Naive thymus-derived CD4-positive, alpha-beta T cell (primary cell): ENCODE measurements at regions not wholly inside any gene's neighbourhood (a gene's known extent, or its start where the extent isn't known, plus 50 kb on each side); places are given as distances from the start of the nearest gene placed in this dataset.

Experiments used
- ATAC-seq: fragments of 150-1000 bp; cut with Tn5 transposase; 2 replicates; pipeline ENCODE4 v1.10.0; 2021; ENCODE audit warnings: mild to moderate bottlenecking, moderate library complexity
- CTCF ChIA-PET: fragments of 350-600 bp; sonication (Branson Sonifier 250); formaldehyde crosslinking; loops from one replicate; lab custom pipeline; 2021; ENCODE audit warnings: antibody characterized with exemption; lab: Charles Lee
- POLR2A ChIA-PET: fragments of 350-600 bp; sonication (Branson Sonifier 250); formaldehyde crosslinking; loops from one replicate; lab custom pipeline; 2021; ENCODE audit warnings: antibody characterized with exemption, inconsistent platforms; lab: Charles Lee
- DNase-seq, 9 donors: peaks; one replicate each; pipeline versions ENCODE4 v3.0.0 to v3.0.0-alpha.2; 2020 to 2022; ENCODE audit warnings: mixed read lengths in 1 of 9
- H3K27ac ChIP-seq: one replicate; pipeline ENCODE4 v1.7.0; 2013; ENCODE audit warnings: mild to moderate bottlenecking, low read depth, low read length, moderate library complexity
- H3K27me3 ChIP-seq, 2 donors: one replicate each; pipeline ENCODE4 v1.7.0; 2013; ENCODE audit warnings: low read length in 2 of 2, mild to moderate bottlenecking in 2 of 2, moderate library complexity in 2 of 2; ENCODE audit not compliant: control insufficient read depth in 2 of 2, insufficient read depth in 2 of 2
- H3K36me3 ChIP-seq, 3 experiments: 1 replicate in 2 of 3; 2 replicates in 1 of 3; pipeline ENCODE4 v1.7.0; 2013; ENCODE audit warnings: low read length in 3 of 3, mild to moderate bottlenecking in 3 of 3, moderate library complexity in 1 of 3; ENCODE audit not compliant: insufficient read depth in 3 of 3, control insufficient read depth in 2 of 3
- H3K4me1 ChIP-seq, 2 donors: one replicate each; pipeline ENCODE4 v1.7.0; 2013; ENCODE audit warnings: low read length in 2 of 2, mild to moderate bottlenecking in 2 of 2, moderate library complexity in 1 of 2; ENCODE audit not compliant: control insufficient read depth in 2 of 2, insufficient read depth in 2 of 2
- H3K4me3 ChIP-seq: 2 replicates; pipeline ENCODE4 v1.7.0; 2013; ENCODE audit warnings: mild to moderate bottlenecking, low read length
- H3K9me3 ChIP-seq, 3 experiments: 1 replicate in 2 of 3; 2 replicates in 1 of 3; pipeline ENCODE4 v1.7.0; 2013; ENCODE audit warnings: low read length in 3 of 3; ENCODE audit not compliant: control insufficient read depth in 2 of 3
- H3K27ac Mint-ChIP-seq, 9 donors: one replicate each; pipeline ENCODE4 v1.8.0; 2020 to 2022; ENCODE audit warnings: mixed read lengths in 9 of 9, mild to moderate bottlenecking in 8 of 9, moderate library complexity in 5 of 9, inconsistent platforms in 2 of 9
- H3K27me3 Mint-ChIP-seq, 5 donors: one replicate each; pipeline ENCODE4 v1.8.0; 2021 to 2022; ENCODE audit warnings: mixed read lengths in 5 of 5, mild to moderate bottlenecking in 1 of 5
- H3K36me3 Mint-ChIP-seq, 5 donors: one replicate each; pipeline ENCODE4 v1.8.0; 2020 to 2022; ENCODE audit warnings: mixed read lengths in 5 of 5, mild to moderate bottlenecking in 3 of 5, inconsistent platforms in 1 of 5
- H3K4me1 Mint-ChIP-seq, 7 donors: one replicate each; pipeline ENCODE4 v1.8.0; 2020 to 2022; ENCODE audit warnings: mixed read lengths in 7 of 7, mild to moderate bottlenecking in 3 of 7, inconsistent platforms in 1 of 7
- H3K4me3 Mint-ChIP-seq, 10 donors: one replicate each; pipeline ENCODE4 v1.8.0; 2020 to 2022; ENCODE audit warnings: mild to moderate bottlenecking in 10 of 10, mixed read lengths in 10 of 10, moderate library complexity in 6 of 10, inconsistent platforms in 2 of 10
- H3K9me3 Mint-ChIP-seq, 11 donors: one replicate each; pipeline ENCODE4 v1.8.0; 2020 to 2022; ENCODE audit warnings: mixed read lengths in 11 of 11, mild to moderate bottlenecking in 4 of 11, inconsistent platforms in 1 of 11, moderate library complexity in 1 of 11
- intact Hi-C, 2 donors: fragments of 100-400 bp; cut with micrococcal nuclease; formaldehyde crosslinking; loops; one replicate each; pipeline ENCODE4 v1.15.1; 2023

DNA sequence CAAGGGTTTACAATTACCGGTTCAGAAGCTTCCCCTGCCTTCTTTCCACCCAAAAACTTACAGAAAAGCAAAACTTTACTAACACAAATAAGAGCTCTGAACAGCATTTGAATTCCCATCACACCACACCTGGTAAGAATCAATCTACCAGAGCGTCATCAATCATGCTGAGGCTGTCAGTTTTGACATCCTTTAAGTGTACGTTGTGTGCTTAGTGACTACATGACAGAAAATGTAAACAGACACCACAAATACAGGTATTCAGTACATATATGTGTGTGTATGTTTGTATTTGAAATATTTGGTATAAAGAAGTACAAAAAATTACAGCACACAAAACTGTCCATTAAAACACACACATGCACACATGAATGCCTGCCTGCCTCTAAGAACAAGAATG, 523.5 kb downstream of the TMEM182 start:
- no peaks in the 10 kb centered on the region for H3K36me3 ChIP-seq
- intact Hi-C loops, result no loop called here
- Mint-ChIP-seq H3K27me3 (no peaks in the 10 kb centered on the region), H3K4me1 (no peaks in the 10 kb centered on the region), H3K4me3 (no peak overlapping the region), H3K36me3 (no peaks in the 10 kb centered on the region), H3K9me3 (peaks cover 0 to 13% (median 2%) of the 10 kb centered on the region in 11 donors), H3K27ac (no peak overlapping the region)
- no peak overlapping the region for H3K27ac ChIP-seq
- no peaks in the 10 kb centered on the region for H3K27me3 ChIP-seq
- H3K9me3 ChIP-seq, result no peaks in the 10 kb centered on the region
- ATAC-seq, result no peak
- H3K4me3 ChIP-seq, result no peak overlapping the region
- no peaks in the 10 kb centered on the region for H3K4me1 ChIP-seq
- POLR2A ChIA-PET, result no interaction called here
- CTCF ChIA-PET, result no interaction called here
- DNase-seq, result no peak

DNA sequence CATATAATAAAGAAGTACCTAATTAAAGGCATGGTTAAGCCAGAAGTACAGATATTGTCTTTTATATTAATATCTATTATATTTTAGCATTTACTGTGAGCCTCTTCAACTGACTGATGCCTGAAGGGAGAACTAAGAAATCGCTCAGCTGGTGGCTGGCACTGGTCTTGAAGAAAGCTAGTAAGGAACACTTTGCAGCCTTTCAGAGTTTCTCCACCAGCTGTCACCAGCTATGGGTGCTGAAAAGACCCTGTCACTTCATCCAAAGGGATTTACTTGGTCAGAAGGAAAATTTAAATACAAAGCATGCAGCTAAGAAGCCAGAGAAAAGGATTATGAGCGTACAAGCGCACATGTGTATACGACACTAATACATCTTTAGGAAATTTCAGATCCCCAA, 525.9 kb downstream of the TMEM182 start:
- ATAC-seq (no peak), DNase-seq (no peak)
- POLR2A ChIA-PET, result no interaction called here
- Histone ChIP-seq H3K9me3 (no peaks in the 10 kb centered on the region), H3K4me1 (no peaks in the 10 kb centered on the region), H3K4me3 (no peak overlapping the region), H3K27me3 (no peaks in the 10 kb centered on the region), H3K27ac (no peak overlapping the region), H3K36me3 (no peaks in the 10 kb centered on the region)
- Mint-ChIP-seq H3K27me3 (peaks cover 0 to 4% (median 4%) of the 10 kb centered on the region in 5 donors), H3K4me3 (no peak overlapping the region), H3K9me3 (peaks cover 0 to 13% (median 0%) of the 10 kb centered on the region in 11 donors), H3K36me3 (no peaks in the 10 kb centered on the region), H3K27ac (no peak overlapping the region), H3K4me1 (no peaks in the 10 kb centered on the region)
- CTCF ChIA-PET, result no interaction called here
- intact Hi-C loops, result no loop called here

DNA sequence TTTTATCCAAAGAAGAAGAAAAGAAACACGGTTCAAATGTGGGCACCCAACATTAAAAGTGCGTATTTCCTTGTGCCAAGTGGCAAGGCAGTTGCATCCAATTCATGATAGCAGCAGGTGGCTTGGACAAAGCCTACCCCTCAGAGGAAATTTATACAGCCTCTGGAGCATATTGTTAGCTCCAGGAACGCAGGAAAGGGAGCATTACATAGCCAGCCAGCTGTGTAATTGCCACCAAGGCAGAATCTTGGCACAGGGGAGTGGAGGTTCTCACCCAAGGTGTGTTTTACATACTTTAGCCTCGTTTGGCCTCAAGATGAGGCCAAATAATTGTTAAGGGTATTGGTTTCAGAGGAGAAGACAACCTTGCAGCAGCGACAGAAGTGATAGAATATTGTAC, 526.9 kb downstream of the TMEM182 start:
- Histone ChIP-seq H3K27me3 (no peaks in the 10 kb centered on the region), H3K4me3 (no peak overlapping the region), H3K27ac (no peak overlapping the region), H3K9me3 (no peaks in the 10 kb centered on the region), H3K36me3 (no peaks in the 10 kb centered on the region), H3K4me1 (no peaks in the 10 kb centered on the region)
- ATAC-seq (no peak), DNase-seq (no peak)
- H3K27me3 Mint-ChIP-seq, result peaks cover 6 to 12% (median 9%) of the 10 kb centered on the region in 5 donors
- H3K4me1 Mint-ChIP-seq, result no peaks in the 10 kb centered on the region
- no peak overlapping the region for H3K27ac Mint-ChIP-seq
- ChIA-PET POLR2A (no interaction called here), CTCF (no interaction called here)
- intact Hi-C loops, result no loop called here
- peaks cover 0 to 11% (median 0%) of the 10 kb centered on the region in 11 donors for H3K9me3 Mint-ChIP-seq
- H3K36me3 Mint-ChIP-seq, result no peaks in the 10 kb centered on the region
- H3K4me3 Mint-ChIP-seq, result no peak overlapping the region

DNA sequence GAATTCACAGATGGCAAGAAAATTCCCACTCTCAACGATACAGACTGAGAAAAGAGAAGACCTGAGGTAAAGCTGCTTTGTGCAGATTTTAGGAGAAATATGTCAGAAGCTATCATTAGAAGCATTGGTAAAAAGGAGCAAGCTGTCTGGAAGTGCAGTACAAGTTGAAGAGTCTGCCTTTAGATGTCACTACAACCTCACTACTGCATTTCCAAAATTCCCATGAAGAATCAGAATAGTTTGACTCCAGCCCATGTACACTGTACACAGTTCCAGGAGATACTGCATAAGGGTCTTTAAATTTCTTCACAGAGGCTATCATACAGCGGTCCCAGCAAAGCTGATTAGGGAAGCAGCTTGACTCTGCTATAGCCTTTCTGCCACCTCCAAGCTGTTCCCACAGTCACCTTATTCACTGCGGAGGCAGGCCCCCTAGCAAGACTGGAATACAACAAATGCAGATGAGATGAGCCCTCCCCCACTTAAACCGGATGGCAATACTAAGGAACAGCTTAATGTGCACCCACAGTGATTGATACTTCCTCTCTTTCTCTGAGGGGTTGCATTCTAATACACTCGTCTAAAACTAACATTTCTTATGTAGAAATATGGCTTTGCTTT, 527.4 kb downstream of the TMEM182 start:
- Mint-ChIP-seq H3K9me3 (peaks cover 0 to 11% (median 0%) of the 10 kb centered on the region in 11 donors), H3K4me1 (no peaks in the 10 kb centered on the region), H3K27ac (no peak overlapping the region), H3K27me3 (peaks cover 6 to 13% (median 9%) of the 10 kb centered on the region in 5 donors), H3K4me3 (no peak overlapping the region), H3K36me3 (no peaks in the 10 kb centered on the region)
- Histone ChIP-seq H3K4me1 (no peaks in the 10 kb centered on the region), H3K4me3 (no peak overlapping the region), H3K27ac (no peak overlapping the region), H3K27me3 (no peaks in the 10 kb centered on the region), H3K9me3 (no peaks in the 10 kb centered on the region), H3K36me3 (no peaks in the 10 kb centered on the region)
- no peak for DNase-seq
- CTCF ChIA-PET, result no interaction called here
- POLR2A ChIA-PET, result no interaction called here
- intact Hi-C loops, result no loop called here
- no peak for ATAC-seq

DNA sequence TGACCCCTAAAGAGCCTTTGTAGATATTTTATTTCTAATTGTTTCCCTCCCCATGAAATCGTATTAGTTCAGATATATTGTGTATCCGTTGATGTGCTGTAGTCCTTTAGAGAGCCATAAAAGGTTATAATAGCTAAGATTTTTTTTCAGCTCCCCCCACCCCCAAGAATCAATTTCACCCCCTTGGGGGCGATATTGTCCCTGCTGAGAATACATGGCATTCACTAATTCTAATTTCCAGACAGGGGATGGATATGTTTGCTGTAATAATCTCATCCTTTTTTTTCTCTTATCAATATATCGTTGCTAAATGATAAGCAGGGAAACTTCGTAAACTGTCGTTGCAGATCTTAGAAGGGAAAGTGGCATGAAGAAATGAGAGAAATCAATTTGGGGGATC, 530.7 kb downstream of the TMEM182 start:
- no peak for DNase-seq
- Histone ChIP-seq H3K27me3 (no peaks in the 10 kb centered on the region), H3K36me3 (no peaks in the 10 kb centered on the region), H3K4me1 (no peaks in the 10 kb centered on the region), H3K9me3 (no peaks in the 10 kb centered on the region), H3K27ac (no peak overlapping the region), H3K4me3 (no peak overlapping the region)
- Mint-ChIP-seq H3K4me3 (no peak overlapping the region), H3K9me3 (peaks cover 0 to 14% (median 2%) of the 10 kb centered on the region in 11 donors), H3K27me3 (peaks cover 6 to 13% (median 9%) of the 10 kb centered on the region in 5 donors), H3K27ac (no peak overlapping the region), H3K36me3 (no peaks in the 10 kb centered on the region), H3K4me1 (no peaks in the 10 kb centered on the region)
- no peak for ATAC-seq
- ChIA-PET POLR2A (no interaction called here), CTCF (no interaction called here)
- intact Hi-C loops, result no loop called here

DNA sequence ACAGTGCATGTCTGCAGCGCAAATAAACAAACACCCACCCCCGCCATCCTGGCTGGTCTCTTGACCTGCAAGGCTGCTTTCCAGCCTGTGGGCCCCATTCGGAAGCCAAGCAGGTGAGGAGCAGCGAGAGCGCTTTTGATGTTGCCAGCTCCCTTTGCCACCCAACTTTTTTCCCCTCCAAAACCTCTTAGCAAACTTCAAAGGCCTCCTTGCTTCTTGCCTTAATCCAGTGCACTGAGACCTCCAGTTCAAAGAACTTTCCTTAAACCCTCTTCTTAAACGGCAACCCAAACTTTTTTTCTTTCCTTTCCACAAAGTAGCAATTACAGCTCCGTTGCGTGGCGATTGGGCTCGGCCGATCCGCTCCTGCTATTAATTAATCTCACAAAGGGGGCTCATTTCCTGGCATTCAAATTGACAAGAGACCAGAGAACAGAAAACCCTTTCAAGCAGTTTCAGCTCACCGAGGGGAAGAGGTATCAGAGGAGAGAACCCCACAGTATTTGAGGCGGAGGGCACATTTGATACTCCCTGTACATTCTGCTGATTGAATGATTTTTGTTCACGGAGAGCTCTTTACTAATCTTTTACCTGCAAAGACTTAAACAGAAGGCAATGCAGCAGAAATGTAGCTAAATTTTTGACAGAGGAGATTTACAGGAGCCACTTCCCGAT, 531.4 kb downstream of the TMEM182 start:
- intact Hi-C loops, result no loop called here
- no peaks in the 10 kb centered on the region for H3K36me3 ChIP-seq
- Mint-ChIP-seq H3K9me3 (peaks cover 0 to 14% (median 2%) of the 10 kb centered on the region in 11 donors), H3K36me3 (no peaks in the 10 kb centered on the region), H3K4me3 (no peak overlapping the region), H3K4me1 (no peaks in the 10 kb centered on the region), H3K27me3 (peaks cover 6 to 13% (median 9%) of the 10 kb centered on the region in 5 donors), H3K27ac (no peak overlapping the region)
- H3K9me3 ChIP-seq, result no peaks in the 10 kb centered on the region
- no peak for DNase-seq
- H3K27ac ChIP-seq, result no peak overlapping the region
- H3K27me3 ChIP-seq, result no peaks in the 10 kb centered on the region
- H3K4me1 ChIP-seq, result no peaks in the 10 kb centered on the region
- no peak overlapping the region for H3K4me3 ChIP-seq
- ATAC-seq, result no peak
- ChIA-PET POLR2A (no interaction called here), CTCF (no interaction called here)

DNA sequence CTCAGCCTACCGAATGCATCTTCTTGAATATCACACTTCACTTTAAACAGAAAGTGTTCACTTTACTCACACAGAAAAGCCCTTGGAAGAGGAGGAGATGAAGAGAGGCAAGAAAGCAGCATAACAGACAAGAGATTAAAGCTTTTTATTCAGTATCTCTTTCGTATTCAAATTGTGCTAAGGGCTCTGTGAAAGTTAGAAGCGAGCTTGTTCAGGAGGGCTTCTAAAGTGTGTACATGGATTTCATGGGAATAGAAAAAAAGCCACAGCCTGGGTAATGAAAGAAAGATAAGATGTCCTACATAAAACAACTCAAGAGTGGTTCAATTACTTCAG, 531.9 kb downstream of the TMEM182 start:
- Histone ChIP-seq H3K27ac (no peak overlapping the region), H3K4me3 (no peak overlapping the region), H3K4me1 (no peaks in the 10 kb centered on the region), H3K27me3 (no peaks in the 10 kb centered on the region), H3K36me3 (no peaks in the 10 kb centered on the region), H3K9me3 (no peaks in the 10 kb centered on the region)
- POLR2A ChIA-PET, result no interaction called here
- H3K4me3 Mint-ChIP-seq, result no peak overlapping the region
- H3K9me3 Mint-ChIP-seq, result peaks cover 0 to 9% (median 2%) of the 10 kb centered on the region in 11 donors
- intact Hi-C loops, result no loop called here
- H3K36me3 Mint-ChIP-seq, result no peaks in the 10 kb centered on the region
- peaks cover 6 to 13% (median 9%) of the 10 kb centered on the region in 5 donors for H3K27me3 Mint-ChIP-seq
- CTCF ChIA-PET, result no interaction called here
- H3K27ac Mint-ChIP-seq, result no peak overlapping the region
- no peaks in the 10 kb centered on the region for H3K4me1 Mint-ChIP-seq
- no peak for ATAC-seq
- no peak for DNase-seq
